NCI-H748 (cell line): ENCODE measurements at regions not wholly inside any gene's neighbourhood (a gene's known extent, or its start where the extent isn't known, plus 50 kb on each side); places are given as distances from the start of the nearest gene placed in this dataset.
A peak's percentile ranks its signal among the peaks of the same experiment; 100 is the strongest.
"Not testable (repeated sequence)": the region's sequence is repeated elsewhere in the genome, so short reads cannot be mapped to it uniquely, and the experiment has no call there.

Experiments
- DNase-seq: peaks from one replicate; lab custom pipeline; 2025; ENCODE audit not compliant: unreplicated experiment; lab: John Stamatoyannopoulos, UW

DNA sequence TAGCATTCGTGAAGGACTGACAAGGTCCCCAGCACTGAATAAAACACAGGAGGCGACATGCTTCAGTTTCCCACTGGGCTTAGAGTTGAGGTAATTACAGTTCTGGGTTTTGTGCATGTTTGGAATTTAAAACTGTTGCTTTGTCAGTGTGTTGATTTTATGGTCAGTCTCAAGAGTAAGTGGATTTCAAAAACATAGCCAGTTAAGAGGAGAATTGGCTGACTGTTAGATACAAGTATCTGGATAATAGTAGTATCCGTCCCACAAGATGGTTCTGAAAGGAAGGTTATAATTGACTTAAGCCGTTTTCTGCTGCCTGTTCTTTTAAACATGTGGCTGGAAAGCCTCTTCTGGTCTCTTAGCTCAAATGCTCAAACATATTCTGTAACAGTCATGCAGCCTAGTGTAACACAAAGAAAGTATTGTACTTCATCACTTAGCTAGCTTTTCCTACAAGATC is 170.9 kb downstream of the POLR1F start:
- no peak for DNase-seq

DNA sequence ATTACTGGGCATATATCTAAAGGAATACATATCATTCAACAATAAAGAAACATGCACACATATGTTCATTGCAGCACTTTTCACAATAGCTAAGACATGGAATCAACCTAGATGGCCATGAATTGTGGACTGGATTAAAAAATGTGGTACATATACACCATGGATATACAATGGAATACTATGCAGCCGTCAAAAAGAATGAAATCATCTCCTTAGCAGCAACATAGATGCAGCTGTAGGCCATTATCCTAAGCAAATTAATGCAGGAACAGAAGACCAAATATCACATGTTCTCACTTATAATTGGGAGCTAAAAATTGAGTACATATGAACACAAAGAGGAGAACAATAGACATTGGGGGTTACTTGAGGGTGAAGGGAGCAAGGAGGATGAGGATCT is 175.6 kb downstream of the POLR1F start:
- DNase-seq, result no peak

DNA sequence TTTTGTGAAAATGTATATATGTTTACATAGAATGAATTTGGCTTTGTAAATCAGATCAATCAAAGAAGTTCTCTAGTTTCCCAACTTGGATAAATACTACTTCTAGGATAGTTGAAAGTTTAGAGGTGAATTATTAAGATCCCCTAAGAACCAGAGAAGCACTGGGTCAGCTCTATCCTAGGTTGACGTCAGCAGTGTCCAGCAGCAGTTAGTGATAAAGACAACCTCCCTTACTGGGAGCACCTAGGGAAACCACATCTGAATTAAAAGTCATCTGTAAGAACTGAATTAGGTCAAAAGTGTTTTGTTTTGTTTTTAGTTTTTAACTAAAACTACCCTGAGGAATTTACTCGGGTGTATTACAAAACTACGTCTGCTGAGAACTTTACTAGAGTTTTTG is 178.0 kb downstream of the POLR1F start:
- DNase-seq, result no peak

DNA sequence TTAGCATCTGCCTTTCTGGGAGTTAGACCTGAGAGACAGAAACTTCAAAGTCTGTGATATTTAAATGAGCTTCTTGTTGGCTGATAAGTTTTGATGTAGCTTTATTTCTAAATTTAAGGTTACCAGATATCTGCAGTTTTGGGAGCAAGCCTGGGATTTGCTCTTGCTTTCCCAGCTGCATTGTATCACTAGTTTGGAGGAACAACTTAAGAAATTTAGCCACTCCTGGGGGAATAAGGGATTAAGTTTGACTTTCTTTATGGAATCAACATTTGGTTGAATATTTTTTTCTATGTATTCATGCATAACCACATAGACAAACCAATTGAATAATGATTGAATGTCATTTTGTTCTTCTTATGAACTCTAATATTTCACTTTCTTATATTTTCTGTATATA is 178.6 kb downstream of the POLR1F start:
- no peak for DNase-seq

DNA sequence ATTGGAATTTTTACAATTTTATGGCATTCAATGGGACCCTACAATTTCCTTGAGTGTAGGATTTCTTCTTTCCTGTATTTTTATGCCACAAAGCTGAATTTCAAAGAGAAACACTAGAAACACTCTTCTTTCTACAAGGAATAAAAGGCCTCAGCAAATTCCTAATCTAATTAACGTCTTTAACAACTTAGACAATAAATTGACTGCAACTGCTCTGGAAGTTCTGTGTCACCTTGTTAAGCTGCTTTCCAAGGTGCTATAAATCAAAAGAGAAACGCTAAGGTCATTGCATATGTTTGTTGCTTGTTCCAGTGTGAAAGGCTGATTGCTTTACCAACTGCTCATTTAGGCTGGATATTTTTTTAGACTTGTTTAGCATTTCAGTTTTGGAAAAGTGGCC is 182.2 kb downstream of the POLR1F start:
- no peak for DNase-seq

DNA sequence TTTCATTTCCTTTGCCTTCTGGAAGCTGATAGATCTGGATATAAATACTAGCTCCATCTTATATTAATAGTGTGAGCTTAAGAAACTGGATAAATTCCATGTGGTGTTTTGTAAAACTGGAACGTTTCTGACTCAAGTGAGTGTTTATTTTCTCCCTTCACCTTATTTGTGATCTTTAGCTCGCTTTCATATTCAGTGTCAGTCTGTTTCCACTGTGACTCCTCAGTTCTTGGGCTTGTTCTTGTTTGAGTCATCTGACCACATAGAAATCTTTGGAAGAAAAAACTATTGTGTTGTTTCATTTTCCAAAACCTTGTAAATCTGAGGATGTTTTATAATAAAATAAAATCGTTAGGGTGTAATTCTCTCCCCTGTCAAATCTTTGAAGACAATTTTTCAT is 186.4 kb downstream of the POLR1F start:
- DNase-seq, result no peak

DNA sequence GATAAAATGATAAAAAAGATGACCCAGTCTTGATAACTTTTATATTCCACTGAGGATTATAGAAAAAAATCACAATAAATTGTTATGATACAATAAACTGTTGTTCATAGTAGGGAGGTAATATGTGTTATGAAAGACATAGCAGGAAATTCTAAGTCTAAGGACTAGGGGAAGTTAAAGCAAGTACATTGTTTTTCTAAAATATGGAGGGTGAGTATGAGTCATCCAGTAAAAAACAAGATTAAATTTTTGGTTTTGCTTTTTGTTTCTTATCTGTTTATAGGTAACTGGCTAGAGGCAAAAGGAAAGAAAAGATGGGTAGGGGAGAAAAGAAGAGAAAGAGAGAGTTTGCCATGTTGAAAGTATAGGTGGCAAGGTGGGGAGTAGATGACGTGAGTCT is 188.4 kb downstream of the POLR1F start:
- no peak for DNase-seq

DNA sequence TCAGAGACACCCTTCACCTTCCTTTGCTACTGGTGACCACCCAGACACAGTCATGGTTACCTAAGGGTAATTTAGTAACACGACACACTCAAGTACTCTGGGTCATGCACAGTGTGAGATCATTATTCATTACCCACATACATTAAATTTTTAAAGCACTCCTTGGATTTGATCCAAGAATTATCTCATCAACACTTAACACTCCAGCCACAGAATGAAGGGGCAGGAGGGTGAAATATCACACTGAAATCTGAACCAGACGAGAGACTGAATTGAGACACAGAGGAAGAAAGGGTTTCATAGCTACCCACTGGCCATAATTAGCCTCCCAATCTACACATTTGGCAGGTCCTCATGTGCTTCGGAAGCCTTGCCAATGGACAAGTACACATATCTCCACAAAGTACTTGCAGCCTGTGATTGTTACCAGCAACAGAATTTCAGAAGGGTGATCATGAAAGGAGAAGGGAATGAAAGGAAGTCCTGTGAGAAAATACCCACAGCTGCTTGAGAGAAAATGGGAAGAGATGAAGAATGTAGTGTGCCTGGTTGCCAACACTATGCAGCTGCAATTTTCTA is 189.3 kb downstream of the POLR1F start:
- DNase-seq, result peak; percentile 83

DNA sequence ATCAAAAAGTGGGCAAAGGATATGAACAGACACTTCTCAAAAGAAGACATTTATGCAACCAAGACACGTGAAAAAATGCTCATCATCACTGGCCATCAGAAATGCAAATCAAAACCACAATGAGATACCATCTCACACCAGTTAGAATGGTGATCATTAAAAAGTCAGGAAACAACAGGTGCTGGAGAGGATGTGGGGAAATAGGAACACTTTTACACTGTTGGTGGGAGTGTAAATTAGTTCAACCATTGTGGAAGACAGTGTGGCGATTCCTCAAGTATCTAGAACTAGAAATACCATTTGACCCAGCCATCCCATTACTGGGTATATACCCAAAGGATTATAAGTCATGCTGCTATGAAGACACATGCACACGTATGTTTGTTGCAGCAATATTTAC is 191.3 kb downstream of the POLR1F start:
- not testable (repeated sequence) for DNase-seq

DNA sequence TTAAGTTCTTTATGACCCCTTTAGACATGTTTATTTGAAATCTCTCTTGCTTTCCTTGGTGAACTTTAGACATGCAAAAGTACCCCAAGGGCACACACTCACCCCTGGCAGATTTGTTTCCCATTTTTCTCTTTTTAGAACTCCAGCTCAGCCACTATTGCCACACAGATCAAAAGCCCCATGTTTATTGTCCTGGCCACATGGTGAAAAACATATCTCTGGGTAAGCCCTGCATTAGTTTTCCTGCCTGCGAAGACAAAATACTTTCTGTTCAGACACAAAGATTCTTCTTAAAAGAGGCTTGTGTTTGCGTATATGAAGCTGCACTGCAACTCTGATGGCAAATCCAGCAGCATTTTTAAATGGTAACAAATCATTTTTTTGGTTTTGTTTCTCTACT is 200.0 kb downstream of the POLR1F start:
- DNase-seq, result no peak

DNA sequence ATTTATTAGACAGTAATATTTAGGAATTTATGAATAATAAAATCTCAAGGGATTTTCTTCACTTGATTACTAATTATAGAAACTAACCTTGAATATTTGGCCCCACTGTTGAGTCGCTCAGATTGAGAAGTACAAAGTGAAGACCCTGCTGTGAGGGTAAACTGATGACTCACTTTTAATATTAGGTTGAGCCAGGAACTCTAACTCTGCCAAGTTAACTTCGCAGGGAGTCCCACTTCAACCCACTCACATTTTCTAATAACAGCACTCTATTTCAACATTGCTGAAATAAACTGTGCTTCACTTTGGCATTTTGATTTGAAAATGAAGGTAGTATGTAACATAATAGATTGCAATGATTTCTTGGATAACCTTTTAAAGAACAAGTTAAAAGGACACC is 200.7 kb downstream of the POLR1F start:
- peak; percentile 8 for DNase-seq

DNA sequence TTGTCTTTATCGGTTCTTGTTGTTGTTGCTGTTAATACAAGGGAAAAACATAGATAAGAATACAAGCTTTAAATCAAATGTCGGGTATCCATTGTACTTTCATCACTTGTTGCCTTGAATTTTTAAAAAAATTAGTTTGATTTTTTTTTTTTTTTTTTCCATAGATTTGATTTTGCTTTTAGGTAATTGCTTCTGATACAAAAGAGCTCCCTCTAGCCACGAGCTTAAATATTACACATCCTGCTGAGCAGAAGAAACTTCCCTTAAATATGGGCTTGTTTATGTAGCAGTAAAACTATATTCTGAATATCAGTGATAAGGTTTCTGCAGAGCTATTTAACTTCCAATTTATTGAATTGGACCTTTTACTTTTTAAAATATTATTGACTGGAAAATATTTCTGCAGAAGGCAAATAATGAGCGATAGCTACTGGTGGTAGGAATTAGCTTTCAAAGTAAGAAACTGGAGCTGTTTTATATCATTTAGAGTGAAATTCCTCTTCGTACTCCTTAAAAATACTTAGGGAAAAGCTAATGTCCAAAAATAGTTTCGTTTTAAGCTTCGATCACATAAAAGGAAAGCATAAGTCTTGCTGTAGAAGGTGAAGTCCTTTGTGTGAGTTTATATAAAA is 216.9 kb downstream of the POLR1F start:
- DNase-seq, result peak; percentile 16

DNA sequence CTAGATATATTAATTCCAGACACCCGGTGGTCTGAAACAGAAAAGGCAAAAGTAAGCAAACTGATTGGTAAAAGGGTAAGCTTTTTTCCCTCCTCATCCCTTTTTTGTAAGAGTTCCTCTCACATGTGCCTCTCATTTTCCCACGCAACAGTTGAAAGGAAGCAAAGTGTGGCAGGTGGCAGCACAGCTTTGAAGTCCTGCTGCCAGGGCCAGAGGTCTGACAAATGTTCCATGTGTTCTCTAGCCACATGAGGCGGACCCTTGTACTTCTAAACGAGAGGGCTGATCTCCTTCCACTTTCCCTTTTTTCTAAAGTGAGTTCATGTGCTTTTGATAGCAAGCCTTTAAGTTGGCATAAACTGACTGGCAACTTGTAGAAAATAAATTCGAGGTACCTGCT is 217.5 kb downstream of the POLR1F start:
- DNase-seq, result no peak

DNA sequence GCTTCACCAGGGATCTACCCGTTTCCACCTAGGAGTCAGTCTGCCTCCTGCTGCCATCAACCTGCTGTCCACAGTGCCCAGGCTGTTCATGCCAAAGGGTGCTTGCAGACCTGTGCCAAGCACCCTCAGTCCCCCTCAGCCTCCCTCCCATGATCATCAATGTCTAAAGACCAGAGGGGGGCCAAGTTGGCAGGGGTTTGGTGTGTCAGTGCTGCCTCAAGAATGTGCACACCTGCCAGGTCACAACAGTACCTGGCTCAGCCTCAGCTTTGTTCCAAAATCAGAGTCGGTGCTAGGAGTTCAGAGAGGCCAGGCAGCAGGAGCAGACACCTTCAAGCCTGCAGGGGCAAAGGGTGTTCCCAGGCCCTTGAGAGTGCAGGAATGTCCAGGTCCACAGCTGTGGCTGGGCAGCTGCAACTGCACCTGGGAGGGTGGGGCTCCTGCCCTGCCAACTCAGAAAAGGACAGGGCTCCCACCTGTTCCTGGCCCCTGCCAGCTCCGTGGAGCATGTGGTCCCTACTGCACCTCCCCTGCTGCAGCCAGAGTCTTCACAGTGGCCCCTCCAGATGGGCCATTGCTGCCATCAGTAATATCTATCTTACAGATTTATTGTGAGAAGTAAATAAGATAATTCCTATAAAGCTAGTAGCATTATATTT is 219.5 kb downstream of the POLR1F start:
- DNase-seq, result no peak

DNA sequence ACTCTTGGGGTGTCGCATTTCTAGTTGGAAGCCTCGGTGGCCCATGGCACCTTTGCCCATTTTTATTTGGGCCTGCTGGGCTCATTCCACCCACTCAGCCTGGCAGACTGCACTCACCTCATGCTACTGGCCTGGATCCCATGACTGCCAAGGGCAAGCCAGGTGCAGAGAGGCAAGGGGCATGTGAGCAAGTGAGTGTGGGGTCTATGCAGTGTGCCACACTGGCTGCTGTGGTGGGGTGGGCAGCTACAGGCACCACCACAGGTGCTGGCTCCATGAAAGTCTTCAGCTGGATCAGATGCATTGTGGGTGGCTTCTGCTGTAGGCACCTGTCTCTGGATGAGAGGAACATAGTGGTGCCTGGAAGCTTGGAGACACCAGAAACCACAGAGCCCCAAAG is 220.8 kb downstream of the POLR1F start:
- DNase-seq, result no peak

DNA sequence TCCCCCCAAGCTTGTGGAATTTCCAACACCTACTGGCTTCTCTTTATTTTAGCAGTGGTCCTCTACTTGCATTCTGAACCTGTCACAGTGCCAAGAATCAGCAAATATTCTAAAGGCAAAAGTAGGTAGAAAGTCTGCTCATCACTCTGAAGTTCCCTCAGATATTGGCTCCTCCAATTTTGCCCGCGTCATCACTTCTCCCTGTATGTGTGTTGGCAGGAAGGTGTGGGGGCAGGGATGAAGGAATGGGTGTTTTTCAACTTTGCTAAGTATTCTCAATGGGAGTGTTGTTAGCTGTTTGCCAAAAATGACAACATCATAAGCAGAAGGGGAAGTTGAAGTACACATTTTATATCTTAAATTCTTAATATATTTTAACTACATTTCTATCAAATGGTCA is 226.2 kb downstream of the POLR1F start:
- no peak for DNase-seq

DNA sequence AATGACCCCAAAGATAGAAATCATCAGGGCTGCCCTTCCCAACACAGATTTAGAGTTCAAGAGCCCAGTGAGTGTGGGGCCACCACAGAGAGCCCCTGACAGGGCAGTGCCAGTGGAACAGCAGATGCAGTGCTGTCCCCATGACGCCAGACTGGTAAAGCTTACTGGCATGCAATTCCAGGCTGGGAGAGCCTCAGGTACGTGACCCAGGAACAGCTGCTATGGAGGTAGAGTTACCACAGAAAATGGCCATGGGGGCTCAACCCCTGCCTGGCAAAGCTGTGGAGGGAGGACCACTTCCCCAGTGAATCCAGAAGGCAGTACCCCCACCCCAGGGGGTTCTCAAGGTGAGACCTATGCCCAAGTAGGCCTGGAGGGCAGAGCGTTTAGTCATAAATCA is 228.5 kb downstream of the POLR1F start:
- no peak for DNase-seq

DNA sequence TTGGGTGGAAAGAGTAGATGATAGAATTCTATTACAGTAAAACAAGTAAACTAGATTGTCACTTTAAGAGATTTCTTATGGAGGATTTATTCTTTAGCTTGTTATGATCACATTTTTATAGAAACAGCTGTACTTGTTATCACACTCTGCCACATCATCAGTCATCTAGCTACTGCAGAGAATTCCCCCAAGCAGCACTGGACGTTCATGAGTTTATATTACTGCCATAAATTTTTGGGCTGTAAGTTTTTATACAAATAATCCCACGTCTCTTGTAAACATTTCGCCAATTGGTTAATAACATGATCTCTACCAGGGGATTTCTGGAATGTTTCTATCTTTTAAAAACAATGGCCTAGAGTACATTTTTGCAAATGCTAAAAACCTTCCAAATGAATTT is 238.8 kb downstream of the POLR1F start:
- no peak for DNase-seq

DNA sequence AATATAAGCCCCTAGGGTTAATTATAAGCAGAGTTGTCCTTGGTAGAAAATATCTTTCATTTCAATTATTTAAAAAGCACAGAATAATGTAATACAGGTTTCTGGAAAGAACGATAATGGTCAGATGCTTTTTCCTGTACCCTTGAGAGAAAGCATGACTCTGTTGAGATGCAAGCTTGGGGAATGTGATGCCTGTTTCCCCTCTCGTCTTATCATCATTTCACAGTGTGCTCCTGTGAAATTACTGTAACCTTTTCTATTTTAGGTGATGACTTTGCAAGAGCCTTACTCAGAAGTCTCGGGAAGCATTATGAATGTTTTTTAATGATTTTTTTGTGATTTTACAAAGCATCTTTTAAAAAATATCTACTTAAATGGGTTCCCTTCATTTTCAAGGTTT is 243.0 kb downstream of the POLR1F start:
- no peak for DNase-seq

DNA sequence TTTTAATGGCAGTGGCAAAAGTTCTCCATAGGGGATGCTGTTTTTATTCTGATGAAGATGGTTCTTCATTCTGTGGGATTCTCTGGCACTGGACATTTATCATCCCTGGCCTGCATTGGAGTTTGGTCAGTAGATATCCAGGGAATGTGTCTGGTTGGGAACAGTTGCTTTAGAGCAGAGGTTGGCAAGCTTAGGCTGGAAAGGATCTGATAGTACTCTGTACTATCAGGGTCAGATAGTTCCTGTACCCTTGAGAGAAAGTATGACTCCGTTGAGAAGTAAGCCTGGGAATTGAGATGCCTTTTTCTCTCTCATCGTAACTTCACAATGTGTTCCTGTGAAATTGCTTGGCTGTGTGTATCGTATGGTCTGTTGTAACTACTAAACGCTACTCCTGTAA is 244.1 kb downstream of the POLR1F start:
- DNase-seq, result no peak

DNA sequence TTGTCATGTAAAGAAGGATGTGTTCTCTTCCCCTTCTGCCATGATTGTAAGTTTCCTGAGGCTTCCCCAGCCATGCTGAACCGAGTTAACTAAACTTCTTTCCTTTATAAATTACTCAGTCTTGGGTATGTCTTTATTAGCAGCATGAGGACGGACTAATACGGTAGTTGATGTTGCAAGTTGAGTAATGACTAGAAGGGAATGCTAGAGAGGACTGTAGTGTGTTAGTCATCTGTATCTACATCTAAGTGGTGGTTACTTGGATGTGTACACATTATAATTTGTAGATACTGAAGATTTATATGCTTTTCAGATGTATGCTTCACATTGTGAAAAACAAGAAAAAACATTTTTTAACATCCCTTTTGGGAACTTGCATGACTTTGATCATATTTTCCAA is 244.6 kb downstream of the POLR1F start:
- no peak for DNase-seq

DNA sequence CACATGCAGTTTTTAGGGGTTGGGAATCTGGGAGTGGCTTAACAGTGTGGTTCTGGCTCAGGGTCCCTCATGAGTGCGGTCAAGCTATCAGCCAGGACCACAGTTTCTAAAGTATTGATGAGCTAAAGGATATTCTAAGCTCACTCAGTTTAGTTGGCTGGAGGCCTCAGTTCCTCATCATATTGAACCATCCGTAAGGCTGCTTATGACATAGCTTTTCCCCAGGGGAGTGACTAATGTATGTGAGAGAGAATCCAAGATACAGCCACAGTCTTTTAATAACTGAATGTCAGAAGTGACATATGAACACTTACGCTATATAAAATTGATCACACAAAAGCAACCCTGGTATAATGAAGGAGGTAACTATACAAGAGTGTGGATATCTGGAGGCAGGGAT is 245.3 kb downstream of the POLR1F start:
- DNase-seq, result no peak

DNA sequence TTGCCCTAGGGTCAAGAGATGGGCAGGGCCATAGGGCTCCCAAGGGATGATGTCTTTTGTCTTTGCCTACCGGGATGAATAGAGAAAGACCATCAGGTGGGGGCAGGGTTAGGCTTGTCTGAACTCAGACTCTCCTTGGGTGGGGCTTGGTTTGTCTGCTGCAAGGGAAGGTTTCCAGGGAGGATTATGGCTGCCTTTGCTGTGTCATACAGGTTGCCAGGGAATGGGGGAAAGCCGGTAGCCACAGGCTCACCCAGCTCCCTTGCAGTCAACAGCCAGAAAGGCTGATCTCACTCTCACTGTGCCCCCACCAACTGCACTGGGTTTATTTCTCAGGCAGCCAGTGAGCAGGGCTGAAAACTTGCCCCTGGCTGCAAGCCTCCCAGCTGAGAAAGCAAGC is 253.2 kb downstream of the POLR1F start:
- peak; percentile 28 for DNase-seq
